ENCODE measurements at regions not wholly inside any gene's neighbourhood (a gene's known extent, or its start where the extent isn't known, plus 50 kb on each side); places are given as distances from the start of the nearest gene placed in this dataset.

- no peak for DNase-seq (ENCODE audit: low spot score)
- Histone ChIP-seq H2AFZ (replicated peaks) (peak overlapping the region; percentile 77), H3K9ac (no peak overlapping the region), H3F3A (ENCODE audit: low read depth) (no peaks in the 10 kb centered on the region), H3K27me3 (no peaks in the 10 kb centered on the region), H3K9me3 (ENCODE audit: low read depth) (no peaks in the 10 kb centered on the region), H3K27ac (no peak overlapping the region), H3K4me3 (no peak overlapping the region), H3K4me2 (no peak overlapping the region), H4K20me1 (ENCODE audit: low read depth) (no peaks in the 10 kb centered on the region), H3K4me1 (peaks cover 7% of the 10 kb centered on the region), H3K79me2 (ENCODE audit: low read depth) (no peaks in the 10 kb centered on the region), H3K36me3 (no peaks in the 10 kb centered on the region)
- H3K27ac Mint-ChIP-seq: no peak overlapping the region
- H3K4me3 Mint-ChIP-seq: no peak overlapping the region
- TF ChIP-seq CTCF (IDR thresholded peaks at IDR 0.05): no peak
- TF ChIP-seq EZH2phosphoT487 (IDR thresholded peaks at IDR 0.05): no peak
- no peaks in the 10 kb centered on the region for H3K27me3 Mint-ChIP-seq (ENCODE audit: insufficient read depth, low read depth)
- peaks cover 3% of the 10 kb centered on the region for H3K4me1 Mint-ChIP-seq
- no peaks in the 10 kb centered on the region for H3K9me3 Mint-ChIP-seq
- no peaks in the 10 kb centered on the region for H3K36me3 Mint-ChIP-seq
Measured at GRCh38 chr9:81145331-81145963, 543.9 kb downstream of the TLE1 start.

- Mint-ChIP-seq H3K27ac (no peak overlapping the region), H3K4me1 (peaks cover 19% of the 10 kb centered on the region), H3K4me3 (no peak overlapping the region), H3K9me3 (no peaks in the 10 kb centered on the region), H3K27me3 (ENCODE audit: insufficient read depth, low read depth) (peaks cover 2% of the 10 kb centered on the region), H3K36me3 (no peaks in the 10 kb centered on the region)
- no peak overlapping the region for H3K27ac ChIP-seq
- H3K9me3 ChIP-seq (ENCODE audit: low read depth): no peaks in the 10 kb centered on the region
- no peak overlapping the region for H3K9ac ChIP-seq
- TF ChIP-seq CTCF (IDR thresholded peaks at IDR 0.05): no peak
- TF ChIP-seq EZH2 (IDR thresholded peaks at IDR 0.05): no peak
- TF ChIP-seq EZH2phosphoT487 (IDR thresholded peaks at IDR 0.05): no peak
- H3K4me3 ChIP-seq: no peak overlapping the region
- H3K27me3 ChIP-seq: no peaks in the 10 kb centered on the region
- no peaks in the 10 kb centered on the region for H3K36me3 ChIP-seq
- no peak overlapping the region for H3K4me2 ChIP-seq
- no peak for DNase-seq (ENCODE audit: low spot score)
- peaks cover 17% of the 10 kb centered on the region for H3F3A ChIP-seq (ENCODE audit: low read depth)
- H3K79me2 ChIP-seq (ENCODE audit: low read depth): no peaks in the 10 kb centered on the region
- H3K4me1 ChIP-seq: peaks cover 25% of the 10 kb centered on the region
- H2AFZ ChIP-seq (replicated peaks): no peak overlapping the region
- H4K20me1 ChIP-seq (ENCODE audit: low read depth): no peaks in the 10 kb centered on the region
Measured at GRCh38 chr9:81141961-81142360, 547.4 kb downstream of the TLE1 start.

- peaks cover 25% of the 10 kb centered on the region for H3K4me1 ChIP-seq
- Mint-ChIP-seq H3K27me3 (ENCODE audit: insufficient read depth, low read depth) (peaks cover 2% of the 10 kb centered on the region), H3K27ac (no peak overlapping the region), H3K4me3 (no peak overlapping the region), H3K4me1 (peaks cover 19% of the 10 kb centered on the region), H3K36me3 (no peaks in the 10 kb centered on the region), H3K9me3 (no peaks in the 10 kb centered on the region)
- H3K79me2 ChIP-seq (ENCODE audit: low read depth): no peaks in the 10 kb centered on the region
- peaks cover 17% of the 10 kb centered on the region for H3F3A ChIP-seq (ENCODE audit: low read depth)
- no peak overlapping the region for H2AFZ ChIP-seq (replicated peaks)
- no peaks in the 10 kb centered on the region for H4K20me1 ChIP-seq (ENCODE audit: low read depth)
- DNase-seq (ENCODE audit: low spot score): peak; percentile 28
- H3K4me2 ChIP-seq: peak overlapping the region; percentile 4
- TF ChIP-seq EZH2phosphoT487 (IDR thresholded peaks at IDR 0.05) (peak; percentile 52), EZH2 (IDR thresholded peaks at IDR 0.05) (no peak)
- H3K27me3 ChIP-seq: no peaks in the 10 kb centered on the region
- H3K4me3 ChIP-seq: no peak overlapping the region
- H3K9me3 ChIP-seq (ENCODE audit: low read depth): no peaks in the 10 kb centered on the region
- no peak overlapping the region for H3K9ac ChIP-seq
- no peak overlapping the region for H3K27ac ChIP-seq
- H3K36me3 ChIP-seq: no peaks in the 10 kb centered on the region
Measured at GRCh38 chr9:81137976-81138568, 551.3 kb downstream of the TLE1 start.

- H3K9ac ChIP-seq: no peak overlapping the region
- Mint-ChIP-seq H3K27ac (no peak overlapping the region), H3K4me1 (peaks cover under 1% of the 10 kb centered on the region), H3K27me3 (ENCODE audit: insufficient read depth, low read depth) (peaks cover 3% of the 10 kb centered on the region), H3K9me3 (no peaks in the 10 kb centered on the region), H3K36me3 (no peaks in the 10 kb centered on the region), H3K4me3 (no peak overlapping the region)
- DNase-seq (ENCODE audit: low spot score): no peak
- H3K36me3 ChIP-seq: no peaks in the 10 kb centered on the region
- peaks cover 6% of the 10 kb centered on the region for H3F3A ChIP-seq (ENCODE audit: low read depth)
- no peak for TF ChIP-seq EZH2 (IDR thresholded peaks at IDR 0.05)
- TF ChIP-seq CTCF (IDR thresholded peaks at IDR 0.05): no peak
- no peak for TF ChIP-seq EZH2phosphoT487 (IDR thresholded peaks at IDR 0.05)
- H4K20me1 ChIP-seq (ENCODE audit: low read depth): no peaks in the 10 kb centered on the region
- peaks cover 11% of the 10 kb centered on the region for H3K4me1 ChIP-seq
- H3K79me2 ChIP-seq (ENCODE audit: low read depth): no peaks in the 10 kb centered on the region
- H3K4me2 ChIP-seq: no peak overlapping the region
- H3K27ac ChIP-seq: no peak overlapping the region
- H3K9me3 ChIP-seq (ENCODE audit: low read depth): no peaks in the 10 kb centered on the region
- no peak overlapping the region for H3K4me3 ChIP-seq
- H3K27me3 ChIP-seq: no peaks in the 10 kb centered on the region
- H2AFZ ChIP-seq (replicated peaks): no peak overlapping the region
Measured at GRCh38 chr9:81132796-81133195, 556.6 kb downstream of the TLE1 start.

All from neural progenitor cell (in vitro differentiated cells).